ENCODE measurements at regions not wholly inside any gene's neighbourhood (a gene's known extent, or its start where the extent isn't known, plus 50 kb on each side); places are given as distances from the start of the nearest gene placed in this dataset.

- Histone ChIP-seq H2AFZ (ENCODE audit: low read length) (no peak overlapping the region), H3K79me2 (ENCODE audit: control insufficient read depth in 1 of 2, insufficient read depth in 2 of 2, low read length in 2 of 2) (no peaks in the 10 kb centered on the region), H4K8ac (ENCODE audit: extremely low read depth, insufficient read depth, low read length) (no peak overlapping the region), H3K23me2 (ENCODE audit: low read depth, low read length) (no peaks in the 10 kb centered on the region; the same call in 1 of the 2 replicates), H2AK5ac (ENCODE audit: low read depth, low read length) (no peak overlapping the region), H4K5ac (ENCODE audit: insufficient read length, low read depth, low read length) (no peak overlapping the region), H2BK5ac (ENCODE audit: low read depth, low read length) (no peak overlapping the region), H3K18ac (ENCODE audit: extremely low read depth, low read length) (no peak overlapping the region), H3K23ac (ENCODE audit: insufficient read length) (no peak overlapping the region), H2BK120ac (replicated peaks; ENCODE audit: low read depth, low read length) (no peak overlapping the region), H2BK20ac (ENCODE audit: low read length) (no peak overlapping the region), H3K9ac (replicated peaks in 1 of 4; ENCODE audit: extremely low read depth in 1 of 4, low read depth in 3 of 4, low read length in 3 of 4) (no peak overlapping the region), H2BK15ac (ENCODE audit: low read length) (no peak overlapping the region), H3K27ac (ENCODE audit: low read depth, low read length) (no peak overlapping the region), H3K56ac (replicated peaks; ENCODE audit: insufficient read length, low read depth, low read length) (no peak overlapping the region), H3K9me3 (ENCODE audit: insufficient read depth in 2 of 2, low read depth in 1 of 2, low read length in 1 of 2) (no peaks in the 10 kb centered on the region), H4K20me1 (replicated peaks in 1 of 2; ENCODE audit: control insufficient read depth in 1 of 2, insufficient read depth in 2 of 2, low read length in 2 of 2) (no peaks in the 10 kb centered on the region), H3K36me3 (ENCODE audit: control insufficient read depth in 2 of 4, insufficient read depth in 4 of 4, low read length in 3 of 4) (no peaks in the 10 kb centered on the region), H3K4ac (replicated peaks; ENCODE audit: insufficient read length, low read depth, low read length) (no peak overlapping the region), H3K79me1 (ENCODE audit: low read depth, low read length) (no peaks in the 10 kb centered on the region), H2BK12ac (ENCODE audit: low read depth, low read length) (no peak overlapping the region), H3K27me3 (replicated peaks in 1 of 4; ENCODE audit: control insufficient read depth in 3 of 4, extremely low read depth in 1 of 4, insufficient read depth in 3 of 4, low read length in 3 of 4) (no peaks in the 10 kb centered on the region), H3K4me1 (replicated peaks in 1 of 4; ENCODE audit: control insufficient read depth in 3 of 4, insufficient read depth in 4 of 4, low read length in 3 of 4) (peaks cover 0 to 5% (median 3%) of the 10 kb centered on the region in 4 experiments; a peak in 2 of 7 replicates), H3K4me3 (ENCODE audit: extremely low read depth in 1 of 4, insufficient read depth in 2 of 4, low read depth in 3 of 4, low read length in 4 of 4) (no peak overlapping the region), H3K4me2 (ENCODE audit: insufficient read depth in 1 of 2, low read depth in 2 of 2, low read length in 2 of 2) (no peak overlapping the region), H4K91ac (replicated peaks; ENCODE audit: insufficient read length, low read length) (no peak overlapping the region), H3K14ac (ENCODE audit: insufficient read length) (no peak overlapping the region)
- ChIA-PET CTCF (ENCODE audit: partially characterized antibody) (interaction anchor here (0.8 kb wide), 1 partner anchor 187 kb away, joined by 3 read pairs; no protein-coding TSS in a partner anchor), POLR2A (ENCODE audit: partially characterized antibody) (interaction anchor here (1.3 kb wide), 1 partner anchor 180 kb away, joined by 3 read pairs; no protein-coding TSS in a partner anchor)
- FAIRE-seq = no peak
- no peak for DNase-seq (ENCODE audit: low read depth in 1 of 2, low spot score in 2 of 2)
- WGBS, 2 experiments (ENCODE audit: extremely low coverage in 1 of 2, insufficient coverage in 1 of 2, insufficient read length in 1 of 2, insufficient replicate concordance in 2 of 2, low coverage in 1 of 2, low lambda C conversion rate in 2 of 2, missing lambda C conversion rate in 1 of 2) = 73% methylated on average over 3 of the region's 3 CpGs; no CpG with 5 or more reads in 1 of the 2 experiments
Observed at GRCh38 chr4:24141836-24142235, 252.0 kb upstream of the PPARGC1A start.
